Aorta (tissue), 5 donors: ENCODE measurements at regions not wholly inside any gene's neighbourhood (a gene's known extent, or its start where the extent isn't known, plus 50 kb on each side); places are given as distances from the start of the nearest gene placed in this dataset.
A peak's percentile ranks its signal among the peaks of the same experiment; 100 is the strongest.

ENCODE experiments used
- ATAC-seq: fragments of 200-7000 bp; cut with Tn5 transposase; one replicate; pipeline ENCODE4 v1.9.1; 2022; ENCODE audit warnings: moderate library complexity; ENCODE audit not compliant: low FRiP score
- DNase-seq, 2 donors: peaks; one replicate each; pipeline ENCODE4 v3.0.0-alpha.2; 2020
- H3K27ac ChIP-seq, 2 donors: one replicate each; pipeline ENCODE4 v1.5.1; 2013; ENCODE audit warnings: low read length in 2 of 2, mild to moderate bottlenecking in 2 of 2, moderate library complexity in 2 of 2, control low read depth in 1 of 2, inconsistent platforms in 1 of 2, low read depth in 1 of 2
- H3K27me3 ChIP-seq, 2 donors: one replicate each; pipeline ENCODE4 v1.6.1; 2013; ENCODE audit warnings: control low read depth in 1 of 2, low read length in 1 of 2, mild to moderate bottlenecking in 1 of 2, moderate library complexity in 1 of 2; ENCODE audit not compliant: insufficient read depth in 2 of 2, control insufficient read depth in 1 of 2
- H3K36me3 ChIP-seq, 2 donors: one replicate each; pipeline ENCODE4 v1.6.1; 2013; ENCODE audit warnings: control low read depth in 1 of 2, low read length in 1 of 2, mild to moderate bottlenecking in 1 of 2; ENCODE audit not compliant: insufficient read depth in 2 of 2, control insufficient read depth in 1 of 2
- H3K4me1 ChIP-seq, 2 donors: one replicate each; pipeline ENCODE4 v1.6.1; 2013; ENCODE audit warnings: low read length in 2 of 2, control low read depth in 1 of 2, mild to moderate bottlenecking in 1 of 2, moderate library complexity in 1 of 2; ENCODE audit not compliant: insufficient read depth in 2 of 2, control insufficient read depth in 1 of 2
- H3K4me3 ChIP-seq, 2 donors: one replicate each; pipeline ENCODE4 v1.5.1; 2013; ENCODE audit warnings: low read length in 2 of 2, control low read depth in 1 of 2, mild to moderate bottlenecking in 1 of 2
- H3K9me3 ChIP-seq: one replicate; pipeline ENCODE4 v1.6.1; 2013; ENCODE audit warnings: mild to moderate bottlenecking, low read length; ENCODE audit not compliant: control insufficient read depth
- WGBS, 2 donors: extraction: QIAGEN DNeasy Blood & Tissue Kit; methylation state at CpG; one replicate each; pipeline ENCODE4 v1.1.7; 2013; 5-methylcytosine and 5-hydroxymethylcytosine counted together
- intact Hi-C, 2 donors: fragments of 100-400 bp; cut with DNase I; formaldehyde crosslinking; loops; one replicate each; pipeline versions ENCODE4 v1.14.2 to v1.15.0; 2022
- donor health status: healthy with polysubstance abuse.
- donor health status: Bipolar disorder and iron deficiency.
- donor health status: DM: no; HTN: no; CAD: no.
- donor health status: DM: no; HTN: no; CAD: no.
- donor health status: DM: yes; HTN: yes; CAD: no.

DNA sequence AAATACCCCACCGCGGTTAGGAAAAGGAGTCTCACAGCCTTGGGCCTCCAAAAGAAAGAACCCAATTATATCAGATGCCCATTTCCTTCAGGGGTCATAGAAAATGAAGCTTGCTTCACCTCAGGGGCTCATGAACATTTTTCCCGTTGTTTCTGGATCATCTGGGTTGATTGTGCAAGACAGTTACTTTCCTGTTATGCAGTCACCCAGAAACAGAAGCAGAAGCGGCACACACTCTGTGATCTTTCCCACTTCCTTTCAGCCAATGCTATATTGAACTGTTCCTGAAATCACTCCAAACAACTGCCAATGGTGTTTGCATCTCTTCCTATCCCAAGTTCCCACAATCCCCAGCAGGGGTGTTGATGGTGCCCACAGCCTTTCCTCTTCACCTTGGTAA, 295.6 kb upstream of the RASGRP1 start:
- no peaks in the 10 kb centered on the region for H3K4me1 ChIP-seq
- ATAC-seq (no peak), DNase-seq (no peak)
- intact Hi-C loops = no loop called here
- no peak overlapping the region for H3K27ac ChIP-seq
- no peak overlapping the region for H3K4me3 ChIP-seq
- no peaks in the 10 kb centered on the region for H3K27me3 ChIP-seq
- WGBS, 2 donors = 64 to 79% methylated on average over 4 of the region's 4 CpGs
- no peaks in the 10 kb centered on the region for H3K9me3 ChIP-seq
- H3K36me3 ChIP-seq = no peaks in the 10 kb centered on the region

DNA sequence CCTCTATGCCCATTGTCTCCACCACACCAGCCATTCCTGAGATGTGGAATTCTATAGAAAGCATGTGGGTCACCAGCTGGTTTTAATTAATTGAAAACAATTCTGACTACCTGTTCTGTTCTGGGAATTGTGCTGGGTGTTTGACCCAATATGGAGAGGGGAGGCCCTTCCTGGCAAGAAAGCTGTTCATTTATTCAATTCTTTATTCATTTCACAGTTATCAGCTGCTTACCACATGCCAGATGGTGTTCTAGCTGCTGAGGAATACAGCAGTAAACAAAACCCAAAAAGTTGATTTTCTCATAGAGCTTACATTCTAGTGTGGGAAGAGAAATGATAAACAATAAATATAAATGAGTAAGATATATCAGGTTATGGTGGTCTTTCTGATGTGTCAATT, 296.1 kb upstream of the RASGRP1 start:
- Histone ChIP-seq H3K4me3 (no peak overlapping the region), H3K27me3 (no peaks in the 10 kb centered on the region), H3K4me1 (no peaks in the 10 kb centered on the region), H3K9me3 (no peaks in the 10 kb centered on the region), H3K36me3 (no peaks in the 10 kb centered on the region), H3K27ac (no peak overlapping the region)
- intact Hi-C loops = no loop called here
- no peak for DNase-seq
- no peak for ATAC-seq

DNA sequence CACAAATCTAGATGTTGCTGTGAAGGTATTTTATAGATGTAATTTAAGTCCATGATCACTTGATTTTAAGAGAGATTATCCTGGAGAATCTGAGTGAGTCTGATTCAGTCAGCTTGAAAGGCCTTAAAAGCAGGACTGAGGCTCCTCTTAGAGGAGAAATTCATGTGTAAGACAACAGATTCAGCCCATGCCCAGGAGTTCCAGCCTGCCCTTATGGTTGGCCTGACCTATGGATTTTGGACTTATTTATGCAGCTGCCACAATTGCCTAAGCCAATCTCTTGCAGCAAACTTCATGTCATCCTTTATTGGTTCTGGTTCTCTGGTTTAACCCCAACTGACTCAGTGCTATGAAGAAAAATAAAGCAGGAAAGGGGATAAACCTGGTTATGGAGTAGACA, 296.5 kb upstream of the RASGRP1 start:
- no peak for ATAC-seq
- no peaks in the 10 kb centered on the region for H3K9me3 ChIP-seq
- no peaks in the 10 kb centered on the region for H3K4me1 ChIP-seq
- intact Hi-C loops = no loop called here
- H3K27me3 ChIP-seq = no peaks in the 10 kb centered on the region
- no peak overlapping the region for H3K4me3 ChIP-seq
- H3K27ac ChIP-seq = no peak overlapping the region
- no peaks in the 10 kb centered on the region for H3K36me3 ChIP-seq
- DNase-seq = no peak

DNA sequence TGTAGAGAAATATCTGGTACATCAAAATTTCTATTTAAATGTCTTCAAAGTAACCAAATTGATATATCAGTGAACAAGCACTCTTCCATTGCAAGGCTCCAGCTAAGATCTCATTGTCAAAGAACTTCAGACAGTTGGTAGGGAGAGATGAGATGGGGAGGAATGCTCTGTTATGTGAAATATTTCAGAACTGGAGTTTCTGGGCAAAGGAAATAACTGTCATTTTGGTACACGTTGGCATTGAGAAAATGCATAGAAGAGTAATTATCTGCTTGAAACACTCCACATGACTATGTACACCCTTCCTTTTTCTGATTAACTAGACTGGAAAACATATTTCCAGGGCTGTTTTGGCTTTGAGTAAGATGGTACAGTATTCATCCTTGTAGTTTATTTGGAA, 297.5 kb upstream of the RASGRP1 start:
- H3K4me1 ChIP-seq = no peaks in the 10 kb centered on the region
- WGBS, 2 donors = 30 to 42% methylated on average over 1 of the region's 1 CpG
- intact Hi-C loops = no loop called here
- H3K4me3 ChIP-seq = no peak overlapping the region
- no peaks in the 10 kb centered on the region for H3K36me3 ChIP-seq
- H3K27ac ChIP-seq = no peak overlapping the region
- DNase-seq (no peak), ATAC-seq (no peak)
- H3K27me3 ChIP-seq = no peaks in the 10 kb centered on the region
- H3K9me3 ChIP-seq = no peaks in the 10 kb centered on the region

DNA sequence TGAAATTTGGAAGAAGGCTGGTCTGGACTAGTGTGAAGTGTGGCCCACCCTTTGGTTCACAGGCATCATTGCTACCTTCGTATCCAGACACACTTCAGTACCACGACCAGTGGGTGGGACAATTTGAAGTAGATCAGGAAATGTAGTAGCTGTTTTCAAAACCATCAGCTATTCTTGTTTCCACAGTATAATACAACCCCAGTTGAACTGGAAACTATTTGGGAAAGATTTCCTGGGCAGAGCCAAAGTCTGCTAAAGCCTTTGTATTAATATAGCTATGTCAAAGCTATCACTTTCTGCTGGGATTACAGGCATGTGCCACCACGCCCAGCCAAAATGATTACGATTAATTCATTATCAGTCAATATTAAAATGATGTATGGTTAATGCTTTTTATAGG, 298.8 kb upstream of the RASGRP1 start:
- no peak overlapping the region for H3K4me3 ChIP-seq

DNA sequence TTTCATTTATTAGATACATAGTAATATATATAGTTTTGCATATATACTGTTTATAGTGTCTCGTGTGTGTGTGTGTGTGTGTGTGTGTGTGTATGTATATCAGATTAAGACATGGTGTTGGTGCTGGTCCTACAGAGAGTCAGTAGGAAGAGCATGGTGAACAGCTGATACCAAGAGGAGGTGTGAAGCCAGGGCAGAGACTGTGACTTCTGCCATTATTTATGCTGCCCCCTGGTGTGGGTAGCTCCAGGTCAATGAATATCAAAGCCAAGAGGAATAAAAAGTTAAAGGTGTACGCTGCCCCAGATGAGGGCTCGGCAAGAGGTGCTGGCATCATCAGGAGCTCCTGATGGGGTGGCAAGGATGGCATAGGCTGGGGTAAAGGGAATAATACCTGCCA, 299.5 kb upstream of the RASGRP1 start:
- Histone ChIP-seq H3K27me3 (no peaks in the 10 kb centered on the region), H3K36me3 (no peaks in the 10 kb centered on the region), H3K4me3 (no peak overlapping the region), H3K27ac (no peak overlapping the region), H3K9me3 (no peaks in the 10 kb centered on the region), H3K4me1 (no peaks in the 10 kb centered on the region)
- peak; percentile 15 for ATAC-seq
- DNase-seq = no peak
- intact Hi-C loops = no loop called here
- 63 to 66% methylated on average over 3 of the region's 3 CpGs for WGBS, 2 donors

More for the DNA sequence above, 298.8 kb upstream of the RASGRP1 start:
- no peaks in the 10 kb centered on the region for H3K9me3 ChIP-seq
- no peaks in the 10 kb centered on the region for H3K36me3 ChIP-seq
- H3K27me3 ChIP-seq = no peaks in the 10 kb centered on the region
- no peaks in the 10 kb centered on the region for H3K4me1 ChIP-seq
- intact Hi-C loops = no loop called here
- ATAC-seq = no peak
- H3K27ac ChIP-seq = no peak overlapping the region
- no peak for DNase-seq
- 83 to 84% methylated on average over 4 of the region's 4 CpGs for WGBS, 2 donors

DNA sequence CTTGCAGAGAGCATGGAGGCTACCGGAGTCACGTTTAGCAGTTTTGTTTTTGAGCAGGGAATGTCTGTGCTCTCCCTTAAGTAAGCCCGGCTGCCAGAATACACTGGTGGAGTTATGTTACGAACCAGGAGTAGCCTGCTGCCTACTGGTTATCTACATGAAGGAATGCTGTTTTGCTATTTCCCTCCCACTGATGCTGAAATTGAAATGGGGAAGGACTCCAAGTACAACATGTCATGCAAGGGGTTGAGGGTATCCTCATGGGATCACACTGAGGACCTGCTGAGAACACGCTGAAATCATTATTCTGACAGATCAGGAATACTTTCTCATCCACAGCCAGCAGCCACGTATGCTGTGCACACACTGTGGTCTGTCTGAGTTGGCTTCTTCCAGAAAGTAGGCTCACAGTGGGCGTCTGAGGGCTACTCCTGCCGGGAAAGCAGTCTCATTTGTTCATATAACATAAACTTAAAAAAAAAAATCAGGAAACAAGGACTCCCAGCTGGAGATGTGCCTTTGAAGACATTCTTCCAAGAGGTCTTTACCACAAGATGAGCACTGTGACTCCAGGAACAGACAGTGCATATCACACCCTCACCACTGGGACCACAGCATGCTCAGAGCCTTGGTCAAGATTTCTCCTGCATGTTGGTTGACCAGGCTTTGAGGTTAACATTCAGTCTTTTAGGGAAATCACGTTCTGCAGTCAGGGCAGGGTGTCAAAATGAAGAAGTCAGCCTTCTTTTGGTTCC, 300.4 kb upstream of the RASGRP1 start:
- Histone ChIP-seq H3K27me3 (no peaks in the 10 kb centered on the region), H3K27ac (no peak overlapping the region), H3K36me3 (no peaks in the 10 kb centered on the region), H3K4me1 (no peaks in the 10 kb centered on the region), H3K9me3 (no peaks in the 10 kb centered on the region), H3K4me3 (no peak overlapping the region)
- 7 to 11% methylated on average over 9 of the region's 9 CpGs for WGBS, 2 donors
- DNase-seq = peak in 1 of 2 donors; percentile 52
- peak; percentile 48 for ATAC-seq
- intact Hi-C loops = no loop called here

DNA sequence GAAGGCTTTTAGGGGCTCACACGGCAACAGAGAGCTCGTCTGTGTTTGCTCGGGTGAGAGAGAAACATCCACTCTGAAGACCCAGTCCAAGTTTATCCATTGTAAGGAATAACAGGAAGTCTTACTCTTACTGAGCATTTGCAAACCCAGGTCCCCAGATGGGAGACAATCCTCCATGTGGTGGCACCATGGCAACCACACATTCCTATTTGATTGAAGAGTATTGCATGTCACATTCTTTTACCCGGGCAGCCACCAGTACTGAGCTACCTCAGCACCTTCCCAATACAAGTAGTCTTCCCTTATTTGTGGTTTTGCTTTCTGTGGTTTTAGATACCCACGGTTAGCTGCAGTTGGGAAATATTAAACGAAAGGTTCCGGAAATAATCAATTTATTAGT, 302.9 kb upstream of the RASGRP1 start:
- H3K4me3 ChIP-seq = no peak overlapping the region
- no peaks in the 10 kb centered on the region for H3K27me3 ChIP-seq
- H3K27ac ChIP-seq = no peak overlapping the region
- intact Hi-C loops = no loop called here
- no peaks in the 10 kb centered on the region for H3K4me1 ChIP-seq
- no peaks in the 10 kb centered on the region for H3K36me3 ChIP-seq
- peaks cover 1% of the 10 kb centered on the region for H3K9me3 ChIP-seq
- no peak for ATAC-seq
- no peak for DNase-seq
- WGBS, 2 donors = 83 to 87% methylated on average over 7 of the region's 7 CpGs

DNA sequence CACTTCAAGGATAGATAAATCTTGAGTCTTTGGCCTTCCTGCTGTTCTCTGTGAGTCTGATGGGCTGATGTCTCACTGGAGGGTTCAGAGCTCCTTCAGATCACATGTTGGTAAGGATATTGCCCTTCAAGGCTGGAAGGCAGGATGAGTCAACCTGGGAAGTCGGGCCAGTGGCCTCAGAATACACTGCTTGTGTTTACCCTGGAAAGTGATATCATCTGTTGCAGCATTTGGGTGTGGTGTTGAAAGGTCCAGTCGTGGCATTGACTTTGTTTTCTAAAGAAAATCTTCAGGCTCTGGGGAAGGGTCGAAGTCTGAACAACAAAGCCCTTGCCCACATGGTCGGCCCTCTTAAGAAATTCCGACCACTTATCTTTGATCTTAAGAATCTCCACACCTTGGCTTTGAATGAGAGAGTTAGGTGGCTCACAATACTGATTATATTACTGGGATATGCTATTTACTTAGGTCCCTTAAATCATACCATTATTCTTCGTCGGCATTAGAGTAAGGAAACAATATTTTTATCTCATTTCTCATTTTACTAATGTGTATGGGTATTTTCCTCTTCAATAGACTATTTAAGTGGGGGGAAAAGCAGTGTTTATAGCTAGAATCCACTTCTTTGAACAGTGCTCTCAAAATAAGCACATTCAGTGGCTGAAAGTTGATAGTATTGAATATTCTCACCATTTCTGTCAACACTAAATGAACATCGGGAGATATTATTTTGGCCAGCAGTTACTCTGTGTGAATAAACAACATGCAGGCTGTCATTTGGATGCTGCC, 303.9 kb upstream of the RASGRP1 start:
- DNase-seq (peak in 1 of 2 donors; percentile 56), ATAC-seq (peak; percentile 42)
- WGBS, 2 donors = 70 to 72% methylated on average over 8 of the region's 8 CpGs

More for the DNA sequence above, 303.9 kb upstream of the RASGRP1 start:
- H3K27me3 ChIP-seq = no peaks in the 10 kb centered on the region
- no peaks in the 10 kb centered on the region for H3K36me3 ChIP-seq
- H3K27ac ChIP-seq = no peak overlapping the region
- intact Hi-C loops = no loop called here
- H3K9me3 ChIP-seq = peaks cover 1% of the 10 kb centered on the region
- no peaks in the 10 kb centered on the region for H3K4me1 ChIP-seq
- H3K4me3 ChIP-seq = no peak overlapping the region
